ENCODE measurements at regions not wholly inside any gene's neighbourhood (a gene's known extent, or its start where the extent isn't known, plus 50 kb on each side); places are given as distances from the start of the nearest gene placed in this dataset.

DNA sequence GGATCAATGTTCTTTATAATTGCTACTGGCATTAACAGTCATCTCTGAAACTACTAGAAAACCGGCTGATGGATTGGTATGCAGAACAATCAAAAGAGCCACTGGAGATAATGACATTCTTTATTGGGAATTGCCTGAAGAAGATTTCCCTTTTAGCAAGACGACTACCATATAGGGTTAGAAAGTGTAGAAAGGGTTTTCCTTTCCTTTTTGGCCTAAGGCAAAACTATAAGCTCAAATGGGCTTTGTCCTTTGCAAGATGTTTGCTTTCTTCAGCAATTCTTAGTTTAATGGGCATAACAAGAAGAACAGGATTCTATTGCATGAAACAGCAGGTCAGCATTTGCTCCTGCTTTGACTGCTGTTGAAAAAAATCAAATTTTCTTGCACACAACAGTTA is 214.2 kb upstream of the PCDH10 start:
- H3K9me3 ChIP-seq (ENCODE audit: low read length) = peaks cover 5% of the 10 kb centered on the region; the same call in 1 of the 2 replicates
- POLR2A ChIA-PET = no interaction called here
- no peak overlapping the region for H3K9ac ChIP-seq (ENCODE audit: insufficient read depth, low read depth, low read length)
- TF ChIP-seq MIER2 (CRISPR knock-in tag; IDR thresholded peaks at IDR 0.05) (no peak), ZNF761 (CRISPR knock-in tag; conservative IDR thresholded peaks at IDR 0.05) (no peak), TGIF2 (CRISPR knock-in tag; IDR thresholded peaks at IDR 0.05) (no peak), DNMT3B (CRISPR knock-in tag; conservative IDR thresholded peaks at IDR 0.05) (no peak), XBP1 (CRISPR knock-in tag; IDR thresholded peaks at IDR 0.05) (no peak), SKI (IDR thresholded peaks at IDR 0.05; ENCODE audit: partially characterized antibody) (no peak), ESRRA (CRISPR knock-in tag; IDR thresholded peaks at IDR 0.05; ENCODE audit: low read depth) (no peak), MATR3 (CRISPR knock-in tag; IDR thresholded peaks at IDR 0.05) (no peak), CEBPB (IDR thresholded peaks at IDR 0.05; ENCODE audit: borderline replicate concordance, low read depth, low read length) (no peak)
- TF ChIP-seq, protein P1, sequence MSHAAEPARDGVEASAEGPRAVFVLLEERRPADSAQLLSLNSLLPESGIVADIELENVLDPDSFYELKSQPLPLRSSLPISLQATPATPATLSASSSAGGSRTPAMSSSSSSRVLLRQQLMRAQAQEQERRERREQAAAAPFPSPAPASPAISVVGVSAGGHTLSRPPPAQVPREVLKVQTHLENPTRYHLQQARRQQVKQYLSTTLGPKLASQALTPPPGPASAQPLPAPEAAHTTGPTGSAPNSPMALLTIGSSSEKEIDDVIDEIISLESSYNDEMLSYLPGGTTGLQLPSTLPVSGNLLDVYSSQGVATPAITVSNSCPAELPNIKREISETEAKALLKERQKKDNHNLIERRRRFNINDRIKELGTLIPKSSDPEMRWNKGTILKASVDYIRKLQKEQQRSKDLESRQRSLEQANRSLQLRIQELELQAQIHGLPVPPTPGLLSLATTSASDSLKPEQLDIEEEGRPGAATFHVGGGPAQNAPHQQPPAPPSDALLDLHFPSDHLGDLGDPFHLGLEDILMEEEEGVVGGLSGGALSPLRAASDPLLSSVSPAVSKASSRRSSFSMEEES (CRISPR knock-in tag; IDR thresholded peaks at IDR 0.05) = no peak
- DNase-seq (ENCODE audit: low spot score) (no peak), FAIRE-seq (no peak), ATAC-seq (no peak)
- H3K27me3 ChIP-seq (ENCODE audit: control insufficient read depth in 1 of 2, insufficient read depth in 2 of 2, low read length in 2 of 2) = no peaks in the 10 kb centered on the region
- no peak overlapping the region for H3K4me3 ChIP-seq (replicated peaks in 1 of 3; ENCODE audit: insufficient read depth in 1 of 3, low read depth in 2 of 3, low read length in 3 of 3)
- H4K20me1 ChIP-seq (ENCODE audit: insufficient read depth, low read length) = no peaks in the 10 kb centered on the region
- no TSS peak for BruUV-seq (replicated peaks)
- H3K27ac ChIP-seq (ENCODE audit: extremely low read length, insufficient read depth, low read length) = no peak overlapping the region
- in situ Hi-C loops (cut with HindIII; ENCODE audit: extremely low pct_ligation_motif_present, low pct_unique_long_range_greater_than_20kb) = no loop called here
- no peak overlapping the region for H2AFZ ChIP-seq (ENCODE audit: low read length)
- no peaks in the 10 kb centered on the region for H3K36me3 ChIP-seq (replicated peaks in 1 of 2; ENCODE audit: control insufficient read depth in 1 of 2, insufficient read depth in 2 of 2, low read length in 2 of 2)
- WGBS (ENCODE audit: low lambda C conversion rate) = 0% methylated on average over 2 of the region's 2 CpGs
- no peaks in the 10 kb centered on the region for H3K79me2 ChIP-seq (ENCODE audit: insufficient read depth, low read length)
- H3K4me1 ChIP-seq (ENCODE audit: insufficient read depth, low read length) = no peaks in the 10 kb centered on the region
- no peak overlapping the region for H3K4me2 ChIP-seq (ENCODE audit: low read depth, low read length)
- CTCF ChIA-PET (ENCODE audit: low intra/inter-chr PET ratio, low total read pairs) = no interaction called here
- intact Hi-C loops (cut with micrococcal nuclease; ENCODE audit: unreplicated experiment) = loop anchor here (1.0 kb wide), 1 partner anchor 30 kb away; no protein-coding TSS in a partner anchor

DNA sequence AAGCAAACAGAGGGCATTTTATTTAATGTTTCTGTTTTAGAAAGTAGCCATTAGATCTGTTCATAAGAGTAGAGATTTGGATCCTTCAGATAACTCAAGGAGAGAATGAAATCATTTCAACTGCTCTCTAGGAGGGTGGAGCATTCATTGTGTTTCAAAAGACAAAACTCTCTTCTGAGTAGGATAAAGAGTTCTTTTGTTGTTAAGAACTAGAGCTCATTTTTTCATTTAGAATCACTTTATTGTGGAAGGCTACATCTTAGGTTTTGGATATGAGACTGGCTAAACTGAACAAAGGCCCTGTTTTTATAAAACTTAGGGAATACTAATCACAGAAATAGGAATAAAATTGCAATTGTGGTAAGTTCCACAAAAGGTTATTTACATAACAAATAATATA is 193.9 kb upstream of the PCDH10 start:
- no peaks in the 10 kb centered on the region for H3K4me1 ChIP-seq (ENCODE audit: insufficient read depth, low read length)
- no peaks in the 10 kb centered on the region for H3K27me3 ChIP-seq (ENCODE audit: control insufficient read depth in 1 of 2, insufficient read depth in 2 of 2, low read length in 2 of 2)
- CTCF ChIA-PET (ENCODE audit: low intra/inter-chr PET ratio, low total read pairs) = no interaction called here
- in situ Hi-C loops (cut with HindIII; ENCODE audit: extremely low pct_ligation_motif_present, low pct_unique_long_range_greater_than_20kb) (no loop called here), intact Hi-C loops (cut with micrococcal nuclease; ENCODE audit: unreplicated experiment) (no loop called here)
- peaks cover 6% of the 10 kb centered on the region; the same call in 1 of the 2 replicates for H3K9me3 ChIP-seq (ENCODE audit: low read length)
- H3K79me2 ChIP-seq (ENCODE audit: insufficient read depth, low read length) = no peaks in the 10 kb centered on the region
- H4K20me1 ChIP-seq (ENCODE audit: insufficient read depth, low read length) = no peaks in the 10 kb centered on the region
- H3K36me3 ChIP-seq (replicated peaks in 1 of 2; ENCODE audit: control insufficient read depth in 1 of 2, insufficient read depth in 2 of 2, low read length in 2 of 2) = no peaks in the 10 kb centered on the region
- POLR2A ChIA-PET = no interaction called here
- DNase-seq (ENCODE audit: low spot score) (no peak), ATAC-seq (no peak), FAIRE-seq (no peak)
- no peak overlapping the region for H3K4me2 ChIP-seq (ENCODE audit: low read depth, low read length)
- no peak overlapping the region for H3K9ac ChIP-seq (ENCODE audit: insufficient read depth, low read depth, low read length)
- no TSS peak for BruUV-seq (replicated peaks)
- H3K4me3 ChIP-seq (replicated peaks in 1 of 3; ENCODE audit: insufficient read depth in 1 of 3, low read depth in 2 of 3, low read length in 3 of 3) = no peak overlapping the region
- no peak for TF ChIP-seq ZNF737 (CRISPR knock-in tag; IDR thresholded peaks at IDR 0.05; ENCODE audit: borderline replicate concordance)
- TF ChIP-seq TBX2 (CRISPR knock-in tag; IDR thresholded peaks at IDR 0.05; ENCODE audit: borderline replicate concordance) = no peak
- no peak for TF ChIP-seq HNRNPH1 (optimal IDR thresholded peaks at IDR 0.05; ENCODE audit: low read depth, low read length)
- no peak for TF ChIP-seq FOXK2 (IDR thresholded peaks at IDR 0.05)
- TF ChIP-seq ZNF275 (CRISPR knock-in tag; IDR thresholded peaks at IDR 0.05; ENCODE audit: borderline replicate concordance) = no peak
- TF ChIP-seq ZNF430 (CRISPR knock-in tag; IDR thresholded peaks at IDR 0.05) = no peak
- H2AFZ ChIP-seq (ENCODE audit: low read length) = no peak overlapping the region
- no peak overlapping the region for H3K27ac ChIP-seq (ENCODE audit: extremely low read length, insufficient read depth, low read length)

Data from HepG2 (cell line).